GM18873 (cell line): ENCODE measurements at regions not wholly inside any gene's neighbourhood (a gene's known extent, or its start where the extent isn't known, plus 50 kb on each side); places are given as distances from the start of the nearest gene placed in this dataset.

Experiments
- ATAC-seq: cut with Tn5 transposase; IDR thresholded peaks from one replicate; pipeline ENCODE4 v1.9.1; 2021; ENCODE audit warnings: mild to moderate bottlenecking, moderate library complexity, moderate number of reproducible peaks; ENCODE audit not compliant: unreplicated experiment, low FRiP score

GRCh38 chr5:129821477-129822131 is 73.7 kb downstream of the MINAR2 start:
- ATAC-seq = no peak

- no peak for ATAC-seq
Measured at GRCh38 chr5:129830288-129830687, 74.0 kb upstream of the CHSY3 start.

GRCh38 chr5:129836321-129836720 is 67.9 kb upstream of the CHSY3 start:
- no peak for ATAC-seq

- no peak for ATAC-seq
Measured at GRCh38 chr5:129844764-129845163, 59.5 kb upstream of the CHSY3 start.

GRCh38 chr5:129852747-129853352 is 51.4 kb upstream of the CHSY3 start:
- ATAC-seq = peak; percentile 90

- ATAC-seq = no peak
Measured at GRCh38 chr5:129853588-129853987, 50.7 kb upstream of the CHSY3 start.
